Activated T-helper 17 cell treated with anti-CD3 and anti-CD28 coated beads, Interleukin-2, amount 50 U/mL, for 72 hours (primary cell): ENCODE measurements at regions not wholly inside any gene's neighbourhood (a gene's known extent, or its start where the extent isn't known, plus 50 kb on each side); places are given as distances from the start of the nearest gene placed in this dataset.
"Not testable (repeated sequence)": the region's sequence is repeated elsewhere in the genome, so short reads cannot be mapped to it uniquely, and the experiment has no call there.

Source experiments
- ATAC-seq: fragments of 150-1000 bp; cut with Tn5 transposase; replicated peaks from 2 replicates; pipeline ENCODE4 v1.10.0; 2021; ENCODE audit warnings: mild to moderate bottlenecking, moderate library complexity
- H3K27ac Mint-ChIP-seq: one replicate; pipeline ENCODE4 v1.8.0; 2022; ENCODE audit warnings: mixed read lengths
- H3K27me3 Mint-ChIP-seq: one replicate; pipeline ENCODE4 v1.8.0; 2022; ENCODE audit warnings: mixed read lengths
- H3K36me3 Mint-ChIP-seq: one replicate; pipeline ENCODE4 v1.8.0; 2022; ENCODE audit warnings: low read depth, mild to moderate bottlenecking, mixed read lengths
- H3K4me1 Mint-ChIP-seq: one replicate; pipeline ENCODE4 v1.8.0; 2022; ENCODE audit warnings: mixed read lengths
- H3K4me3 Mint-ChIP-seq: one replicate; pipeline ENCODE4 v1.8.0; 2022; ENCODE audit warnings: mild to moderate bottlenecking, mixed read lengths
- H3K9me3 Mint-ChIP-seq: one replicate; pipeline ENCODE4 v1.8.0; 2022; ENCODE audit warnings: mixed read lengths

DNA sequence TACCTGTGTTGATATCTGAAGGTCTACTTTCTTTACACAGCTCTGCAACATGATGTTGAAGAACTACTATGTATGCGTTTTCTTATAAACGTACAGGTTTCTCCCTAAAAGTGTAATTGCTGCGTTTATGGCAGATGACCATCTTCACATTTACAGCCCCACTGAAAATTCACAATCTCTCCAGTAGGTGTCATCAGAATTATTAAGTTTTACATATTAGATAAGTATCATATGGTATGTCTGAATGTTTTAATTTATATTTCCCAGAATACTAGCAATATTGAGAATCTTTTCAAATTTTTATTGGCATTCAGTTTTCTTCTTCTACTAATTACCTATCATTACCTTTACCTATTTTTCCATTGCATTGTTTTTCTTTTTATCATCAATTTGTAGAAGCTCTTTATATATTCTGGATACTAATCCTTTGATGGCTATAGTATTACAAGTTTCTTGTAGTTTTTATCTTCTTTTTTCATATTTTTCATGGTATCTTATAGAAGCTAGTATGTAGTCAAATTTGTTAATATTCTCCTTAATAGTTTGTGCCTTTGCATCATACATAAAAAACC is 123.5 kb downstream of the CAPZA3 start:
- Mint-ChIP-seq H3K9me3 (no peaks in the 10 kb centered on the region), H3K36me3 (no peaks in the 10 kb centered on the region), H3K27me3 (peaks cover 10% of the 10 kb centered on the region), H3K27ac (no peak overlapping the region), H3K4me1 (no peaks in the 10 kb centered on the region), H3K4me3 (no peak overlapping the region)
- ATAC-seq: no peak

- Mint-ChIP-seq H3K4me3 (no peak overlapping the region), H3K27me3 (peaks cover 12% of the 10 kb centered on the region), H3K4me1 (no peaks in the 10 kb centered on the region), H3K36me3 (no peaks in the 10 kb centered on the region), H3K9me3 (no peaks in the 10 kb centered on the region), H3K27ac (no peak overlapping the region)
- ATAC-seq: no peak
These were observed 126.0 kb downstream of the CAPZA3 start for GRCh38 chr12:18863769-18864500.

DNA sequence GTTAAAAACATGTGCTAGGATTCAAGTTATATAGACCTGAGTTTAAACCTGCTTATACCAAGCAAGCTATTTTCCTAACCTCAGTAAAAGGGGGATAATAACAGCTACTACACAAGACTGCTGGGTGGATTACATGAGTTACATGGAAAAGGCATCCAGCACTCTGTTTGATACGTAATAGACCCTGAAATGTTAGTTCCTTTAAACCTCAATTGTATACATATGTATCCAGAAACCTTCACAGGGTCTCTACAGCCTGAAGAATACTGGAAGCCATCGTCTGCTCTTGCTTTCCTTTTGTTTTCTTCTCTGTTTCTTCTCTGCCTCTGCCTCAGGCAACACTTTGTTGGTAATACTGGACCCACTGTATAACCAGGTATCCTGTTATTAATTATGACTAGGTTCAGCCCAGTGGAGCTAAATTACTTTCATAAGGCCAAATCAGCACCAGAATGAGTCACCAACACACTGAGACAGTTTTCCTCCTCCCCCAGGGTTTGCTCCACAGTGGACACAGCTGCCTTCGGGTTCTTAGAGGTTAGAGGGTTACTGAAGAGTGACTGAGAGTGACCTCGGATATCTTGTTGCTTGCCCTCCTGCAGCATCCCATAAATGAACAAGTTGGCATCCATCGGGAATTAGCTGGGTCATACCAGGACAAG is 127.1 kb downstream of the CAPZA3 start:
- Mint-ChIP-seq H3K27me3 (peaks cover 8% of the 10 kb centered on the region), H3K27ac (no peak overlapping the region), H3K4me1 (no peaks in the 10 kb centered on the region), H3K9me3 (no peaks in the 10 kb centered on the region), H3K36me3 (no peaks in the 10 kb centered on the region), H3K4me3 (no peak overlapping the region)
- ATAC-seq: no peak

DNA sequence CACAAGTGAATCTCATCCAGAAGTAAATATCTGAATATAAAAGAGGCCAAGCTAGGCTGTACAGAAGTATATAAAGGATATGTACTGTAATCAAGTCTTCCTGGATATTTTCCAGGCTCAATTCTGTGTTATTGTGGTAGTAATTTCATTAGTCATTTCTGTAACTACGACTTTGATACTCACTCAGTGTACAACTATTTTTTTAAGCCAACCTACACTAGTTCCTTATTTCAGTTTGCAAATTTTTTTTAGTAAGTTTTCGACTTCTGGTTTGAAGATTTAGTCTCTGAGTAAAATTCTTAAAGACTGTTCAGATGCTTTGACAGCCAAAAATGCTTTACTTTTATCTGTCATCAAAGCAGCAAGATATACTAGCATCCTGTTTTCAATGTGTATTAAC is 130.8 kb downstream of the CAPZA3 start:
- Mint-ChIP-seq H3K27ac (no peak overlapping the region), H3K36me3 (no peaks in the 10 kb centered on the region), H3K4me3 (no peak overlapping the region), H3K9me3 (no peaks in the 10 kb centered on the region), H3K4me1 (no peaks in the 10 kb centered on the region), H3K27me3 (peaks cover 8% of the 10 kb centered on the region)
- peak; percentile 41 for ATAC-seq

- Mint-ChIP-seq H3K36me3 (no peaks in the 10 kb centered on the region), H3K4me1 (peaks cover 3% of the 10 kb centered on the region), H3K27me3 (no peaks in the 10 kb centered on the region), H3K27ac (no peak overlapping the region), H3K9me3 (no peaks in the 10 kb centered on the region), H3K4me3 (peak overlapping the region; percentile 41)
- peak; percentile 73 for ATAC-seq
These were observed 134.9 kb downstream of the CAPZA3 start for GRCh38 chr12:18872770-18873169.

DNA sequence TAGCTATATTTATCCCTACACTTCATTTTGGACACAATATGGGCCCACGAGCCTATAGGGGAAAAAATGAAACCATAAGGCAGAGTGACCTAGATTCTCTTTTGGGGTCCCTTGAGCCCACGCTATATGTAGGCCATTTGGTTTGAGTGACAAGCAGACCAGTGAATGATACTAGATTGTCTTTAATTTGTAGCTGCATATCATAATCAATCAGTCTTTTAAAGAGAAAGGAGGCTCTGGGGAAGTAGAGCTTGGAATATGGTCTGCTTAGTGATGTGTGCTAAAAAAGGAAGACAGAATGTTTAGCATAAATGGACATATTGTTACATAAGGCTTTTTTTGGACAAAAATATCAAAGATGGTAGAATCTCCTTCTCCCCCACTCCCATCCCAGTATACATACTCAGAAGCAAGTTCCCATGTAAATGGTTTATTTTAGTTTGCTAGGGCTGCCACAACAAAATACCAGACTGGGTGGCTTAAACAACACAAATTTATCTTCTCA is 140.8 kb downstream of the CAPZA3 start:
- H3K4me1 Mint-ChIP-seq: peaks cover 3% of the 10 kb centered on the region
- H3K36me3 Mint-ChIP-seq: no peaks in the 10 kb centered on the region
- H3K4me3 Mint-ChIP-seq: no peak overlapping the region
- no peaks in the 10 kb centered on the region for H3K9me3 Mint-ChIP-seq
- no peak for ATAC-seq
- H3K27ac Mint-ChIP-seq: no peak overlapping the region
- peaks cover 11% of the 10 kb centered on the region for H3K27me3 Mint-ChIP-seq

DNA sequence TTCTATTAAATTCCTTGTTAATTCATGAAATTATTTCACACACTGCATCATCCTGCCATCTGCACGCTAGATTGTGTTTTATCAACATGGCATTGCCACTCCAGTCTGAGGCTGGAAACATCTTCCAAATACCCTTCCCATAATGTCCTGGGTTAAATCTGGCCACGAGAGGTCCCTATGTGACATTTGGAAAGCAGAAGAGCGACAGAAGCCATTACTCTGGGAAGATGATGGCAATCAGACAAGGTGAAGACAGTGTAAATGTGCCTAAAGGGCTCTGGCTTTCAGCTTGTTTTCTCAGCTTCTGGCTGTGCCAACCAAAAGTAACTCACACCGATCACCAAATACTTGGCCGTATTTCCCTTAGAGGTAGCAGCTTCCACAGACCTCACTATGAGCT is 144.8 kb downstream of the CAPZA3 start:
- Mint-ChIP-seq H3K9me3 (no peaks in the 10 kb centered on the region), H3K4me1 (no peaks in the 10 kb centered on the region)
- no peak for ATAC-seq

GRCh38 chr12:18886962-18887361 is 149.0 kb downstream of the CAPZA3 start:
- ATAC-seq: no peak
- no peaks in the 10 kb centered on the region for H3K36me3 Mint-ChIP-seq
- H3K27ac Mint-ChIP-seq: no peak overlapping the region
- no peak overlapping the region for H3K4me3 Mint-ChIP-seq
- H3K9me3 Mint-ChIP-seq: no peaks in the 10 kb centered on the region
- H3K27me3 Mint-ChIP-seq: peaks cover 23% of the 10 kb centered on the region
- H3K4me1 Mint-ChIP-seq: no peaks in the 10 kb centered on the region

More for the DNA sequence above, 144.8 kb downstream of the CAPZA3 start:
- Mint-ChIP-seq H3K4me3 (no peak overlapping the region), H3K36me3 (no peaks in the 10 kb centered on the region), H3K27me3 (peaks cover 23% of the 10 kb centered on the region), H3K27ac (no peak overlapping the region)

DNA sequence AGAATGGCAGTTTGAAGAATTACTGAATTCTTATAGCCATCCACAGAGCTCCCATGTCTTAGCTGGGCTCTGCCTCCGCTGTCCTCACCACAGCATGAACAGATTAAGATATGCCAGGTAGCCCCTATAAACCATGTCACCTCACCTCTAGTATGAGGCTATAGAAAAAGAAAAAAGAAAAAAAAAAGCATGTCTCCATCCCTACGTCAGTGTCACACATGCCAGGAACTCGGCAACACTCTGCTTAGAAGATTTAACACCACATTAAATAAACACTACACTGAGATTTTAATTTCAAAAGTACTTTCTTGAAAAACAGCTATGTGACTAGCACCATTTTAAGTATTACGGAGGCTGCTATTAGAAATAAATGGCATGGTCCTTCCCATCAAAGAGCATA is 149.4 kb downstream of the CAPZA3 start:
- no peaks in the 10 kb centered on the region for H3K4me1 Mint-ChIP-seq
- H3K36me3 Mint-ChIP-seq: no peaks in the 10 kb centered on the region
- ATAC-seq: no peak
- H3K27me3 Mint-ChIP-seq: peaks cover 21% of the 10 kb centered on the region
- H3K27ac Mint-ChIP-seq: no peak overlapping the region
- H3K4me3 Mint-ChIP-seq: no peak overlapping the region
- no peaks in the 10 kb centered on the region for H3K9me3 Mint-ChIP-seq

DNA sequence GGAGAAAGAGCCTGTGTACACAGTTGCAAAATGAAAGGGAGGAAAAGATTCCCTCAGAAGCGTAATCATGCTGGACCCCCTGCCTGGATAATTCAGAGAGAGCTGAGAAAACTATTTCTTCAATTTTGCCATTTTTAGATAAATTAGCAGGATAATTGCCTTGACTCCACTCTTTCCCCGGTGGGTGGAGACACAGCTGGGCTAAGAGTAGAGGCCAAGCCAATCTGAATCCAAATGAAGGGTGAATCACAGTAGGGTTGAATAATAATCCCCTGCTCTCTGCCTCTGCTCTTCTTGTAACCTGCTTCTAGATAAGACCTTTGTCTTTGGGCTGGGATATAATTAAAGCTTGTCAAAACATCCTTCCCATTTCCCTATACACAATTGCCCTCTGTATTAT is 150.1 kb downstream of the CAPZA3 start:
- no peak for ATAC-seq
- Mint-ChIP-seq H3K4me3 (no peak overlapping the region), H3K9me3 (no peaks in the 10 kb centered on the region), H3K4me1 (no peaks in the 10 kb centered on the region), H3K27me3 (peaks cover 17% of the 10 kb centered on the region), H3K36me3 (no peaks in the 10 kb centered on the region), H3K27ac (no peak overlapping the region)

GRCh38 chr12:18890621-18891020 is 152.7 kb downstream of the CAPZA3 start:
- not testable (repeated sequence) for H3K9me3 Mint-ChIP-seq, H3K27ac Mint-ChIP-seq, H3K4me3 Mint-ChIP-seq, H3K36me3 Mint-ChIP-seq, H3K4me1 Mint-ChIP-seq, ATAC-seq
- peaks cover 19% of the 10 kb centered on the region for H3K27me3 Mint-ChIP-seq

GRCh38 chr12:18895540-18895939 is 157.6 kb downstream of the CAPZA3 start:
- ATAC-seq: no peak
- no peak overlapping the region for H3K4me3 Mint-ChIP-seq
- no peaks in the 10 kb centered on the region for H3K4me1 Mint-ChIP-seq
- H3K27me3 Mint-ChIP-seq: peaks cover 21% of the 10 kb centered on the region
- H3K27ac Mint-ChIP-seq: no peak overlapping the region
- H3K9me3 Mint-ChIP-seq: peaks cover 5% of the 10 kb centered on the region
- no peaks in the 10 kb centered on the region for H3K36me3 Mint-ChIP-seq

- Mint-ChIP-seq H3K36me3 (no peaks in the 10 kb centered on the region), H3K9me3 (peaks cover 5% of the 10 kb centered on the region), H3K27me3 (peaks cover 24% of the 10 kb centered on the region), H3K4me3 (no peak overlapping the region), H3K4me1 (no peaks in the 10 kb centered on the region), H3K27ac (no peak overlapping the region)
- no peak for ATAC-seq
These were observed 158.0 kb downstream of the CAPZA3 start for GRCh38 chr12:18895946-18896345.

DNA sequence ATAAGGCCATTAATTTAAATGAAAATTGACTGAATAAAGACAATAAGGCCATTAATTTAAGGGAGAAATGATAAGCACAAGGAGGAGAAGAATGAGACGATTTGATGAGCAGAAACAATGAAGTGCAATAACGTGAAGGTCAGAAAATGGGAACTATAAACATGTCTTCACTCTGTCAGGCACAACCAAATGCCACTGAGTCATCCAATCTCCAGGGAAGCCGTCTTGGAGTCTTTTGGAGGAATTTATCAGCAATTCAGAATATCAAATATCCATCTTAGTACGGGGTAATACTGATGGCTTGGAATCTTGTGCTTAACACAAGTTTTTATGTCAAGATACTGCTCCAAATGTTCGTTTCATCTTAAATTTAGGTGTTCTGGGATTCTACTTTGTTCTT is 159.9 kb downstream of the CAPZA3 start:
- no peak for ATAC-seq
- peaks cover 5% of the 10 kb centered on the region for H3K9me3 Mint-ChIP-seq

GRCh38 chr12:18898470-18898869 is 160.6 kb downstream of the CAPZA3 start:
- ATAC-seq: no peak
- Mint-ChIP-seq H3K9me3 (peaks cover 5% of the 10 kb centered on the region), H3K4me1 (no peaks in the 10 kb centered on the region), H3K36me3 (no peaks in the 10 kb centered on the region), H3K27me3 (peaks cover 18% of the 10 kb centered on the region), H3K4me3 (no peak overlapping the region), H3K27ac (no peak overlapping the region)

More for the DNA sequence above, 159.9 kb downstream of the CAPZA3 start:
- H3K36me3 Mint-ChIP-seq: no peaks in the 10 kb centered on the region
- H3K27me3 Mint-ChIP-seq: peaks cover 24% of the 10 kb centered on the region
- no peak overlapping the region for H3K4me3 Mint-ChIP-seq
- no peak overlapping the region for H3K27ac Mint-ChIP-seq
- H3K4me1 Mint-ChIP-seq: no peaks in the 10 kb centered on the region
